ENCODE measurements at regions not wholly inside any gene's neighbourhood (a gene's known extent, or its start where the extent isn't known, plus 50 kb on each side); places are given as distances from the start of the nearest gene placed in this dataset.

DNA sequence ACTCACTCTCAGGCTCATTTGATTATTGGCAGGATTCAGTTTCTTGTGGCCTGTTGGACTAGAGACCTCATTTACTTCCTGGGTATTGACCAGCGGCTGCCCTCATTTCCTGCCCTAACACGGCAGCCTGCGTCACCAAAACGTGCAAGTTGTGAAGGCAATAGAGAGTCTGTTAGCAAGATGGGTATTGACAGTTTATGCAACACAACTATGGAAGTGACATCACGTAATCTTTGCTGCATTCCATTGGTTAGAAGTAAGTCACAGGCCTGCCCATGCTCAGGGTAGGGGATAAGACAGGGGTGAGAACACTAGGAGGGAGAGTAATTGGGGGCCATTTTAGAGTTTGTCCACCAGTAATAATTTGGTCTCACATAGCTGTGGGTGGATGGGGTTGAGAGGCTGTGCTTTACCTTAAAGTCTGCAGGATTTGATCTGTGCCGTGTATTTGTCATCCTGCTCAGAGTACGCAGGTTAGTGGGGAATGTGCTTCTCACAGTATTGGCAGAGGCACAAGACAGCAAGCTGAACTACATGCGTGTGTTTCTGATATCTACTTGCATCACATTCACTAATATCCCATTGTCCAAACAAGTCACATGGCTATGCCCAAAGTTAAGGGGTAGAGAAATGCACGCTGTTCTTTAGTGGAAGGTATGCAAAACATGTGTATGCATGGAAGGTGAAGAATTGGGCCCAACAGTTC lies 83.3 kb downstream of the EDEM1 start:
- no peak for DNase-seq

DNA sequence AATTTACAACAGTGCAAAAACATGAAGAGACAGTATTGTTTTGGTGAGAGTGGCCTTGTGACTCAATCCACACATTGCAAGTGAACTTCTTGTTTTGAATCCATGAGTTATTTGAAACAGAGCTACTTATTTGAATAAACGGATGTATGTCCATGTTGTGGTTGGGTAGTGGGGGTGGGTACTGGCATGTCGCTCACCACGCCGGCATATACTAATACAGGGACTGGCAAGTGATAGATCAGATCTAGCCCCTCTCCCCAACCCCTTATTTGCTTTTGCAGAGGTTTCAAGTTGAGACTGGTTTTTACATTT lies 83.8 kb downstream of the EDEM1 start:
- DNase-seq = no peak

DNA sequence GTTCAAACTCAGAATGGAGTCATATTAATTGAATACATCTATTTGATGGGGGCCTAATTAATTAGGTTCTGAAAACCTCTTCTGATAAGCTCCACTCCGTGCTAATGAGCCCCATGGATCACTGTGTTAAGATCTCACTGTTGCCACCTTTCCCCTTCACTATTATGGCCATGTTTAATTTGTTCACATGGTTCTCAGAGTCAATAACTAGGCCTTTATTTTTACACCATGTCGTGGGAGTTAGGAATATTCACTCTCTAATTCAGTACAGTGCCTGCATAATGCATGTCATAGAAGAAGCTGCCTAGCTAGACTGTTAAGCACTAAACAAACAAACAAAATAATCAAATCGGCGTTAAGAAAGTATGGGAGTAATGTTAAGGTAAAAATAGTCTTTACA lies 84.9 kb downstream of the EDEM1 start:
- no peak for DNase-seq

DNA sequence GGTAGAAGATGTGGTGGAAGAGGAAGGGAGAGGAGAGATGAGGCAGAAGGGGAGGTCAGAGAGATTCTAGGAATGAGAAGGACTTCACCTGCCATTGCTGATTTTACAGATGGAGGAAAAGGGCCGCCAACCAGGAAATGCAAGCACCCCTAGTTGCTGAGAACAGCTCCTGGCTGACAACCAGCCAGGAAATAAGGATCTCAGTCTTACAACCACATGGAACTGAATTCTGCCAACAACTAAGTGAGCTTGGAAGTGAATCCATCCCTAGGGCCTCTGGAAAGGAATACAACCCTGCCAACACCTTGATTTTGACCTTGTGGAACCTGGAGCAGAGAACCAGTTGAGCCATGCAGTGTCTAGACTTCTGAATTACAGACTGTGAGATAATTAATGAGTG lies 86.6 kb downstream of the EDEM1 start:
- DNase-seq = no peak

DNA sequence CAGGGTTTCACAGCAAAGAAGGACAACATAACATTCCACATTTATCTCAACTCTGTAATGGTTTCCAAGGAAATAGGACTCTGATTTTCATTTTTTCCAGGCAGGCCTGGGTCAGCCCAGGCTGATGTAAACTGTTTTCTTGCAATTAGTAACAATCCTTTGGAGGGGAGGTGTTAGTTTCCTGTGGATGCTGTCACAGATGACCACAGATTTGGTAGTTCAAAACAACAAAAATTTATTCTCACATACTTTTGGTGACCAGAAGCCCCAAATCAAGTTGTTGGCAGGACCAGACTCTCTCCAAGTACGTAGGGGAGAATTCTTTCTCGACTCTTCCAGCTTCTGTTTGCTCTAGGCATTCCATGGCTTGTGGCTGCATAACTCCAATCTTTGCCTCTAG lies 88.0 kb downstream of the EDEM1 start:
- no peak for DNase-seq

DNA sequence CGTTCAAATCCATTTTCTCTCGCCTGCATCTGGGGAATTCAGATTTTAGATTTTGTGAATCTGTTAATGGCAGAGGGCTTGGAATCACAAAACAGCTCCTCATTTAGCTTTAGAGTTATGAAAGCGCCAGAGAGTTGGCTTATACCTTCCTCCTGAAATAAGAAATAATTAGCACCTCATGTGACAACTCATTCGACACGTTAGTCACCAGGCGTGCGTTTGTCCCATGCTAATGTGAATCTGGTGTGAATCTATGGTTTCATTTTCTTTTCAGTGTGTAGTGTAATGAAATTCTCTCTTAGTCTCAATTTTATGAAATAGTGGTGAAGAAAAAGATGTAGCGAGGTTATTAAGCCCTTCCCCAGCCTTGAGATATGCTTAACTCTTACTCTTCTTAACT lies 89.4 kb downstream of the EDEM1 start:
- no peak for DNase-seq

DNA sequence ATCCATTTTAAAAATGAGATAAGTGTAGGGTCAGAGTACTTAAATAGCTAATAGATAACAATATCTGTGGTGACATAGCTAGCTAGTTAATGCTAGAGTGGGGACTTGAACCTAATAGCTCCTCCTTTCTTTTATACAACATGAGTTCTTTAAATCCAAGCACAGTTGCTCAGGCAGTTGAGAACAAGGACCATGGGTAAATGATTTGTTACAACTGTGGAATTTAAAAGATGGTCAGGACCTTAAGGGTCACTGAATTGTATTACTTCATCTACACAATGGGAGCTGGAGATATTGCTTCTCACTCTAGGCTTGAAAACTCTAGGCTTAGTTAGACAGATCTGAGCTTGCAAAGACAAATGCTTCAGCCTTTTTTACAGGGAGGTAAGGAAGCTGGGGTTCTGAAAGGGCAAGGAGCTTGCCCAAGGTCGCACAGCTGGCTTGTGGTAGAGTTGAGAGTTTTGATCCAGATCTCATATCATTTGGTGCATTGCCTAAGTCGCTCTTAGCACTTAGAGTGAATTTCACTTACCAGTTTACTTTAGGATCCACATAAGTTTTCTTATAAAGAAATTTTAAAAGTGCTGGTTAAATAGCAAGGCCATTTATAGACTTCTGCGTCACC lies 90.2 kb downstream of the EDEM1 start:
- no peak for DNase-seq

DNA sequence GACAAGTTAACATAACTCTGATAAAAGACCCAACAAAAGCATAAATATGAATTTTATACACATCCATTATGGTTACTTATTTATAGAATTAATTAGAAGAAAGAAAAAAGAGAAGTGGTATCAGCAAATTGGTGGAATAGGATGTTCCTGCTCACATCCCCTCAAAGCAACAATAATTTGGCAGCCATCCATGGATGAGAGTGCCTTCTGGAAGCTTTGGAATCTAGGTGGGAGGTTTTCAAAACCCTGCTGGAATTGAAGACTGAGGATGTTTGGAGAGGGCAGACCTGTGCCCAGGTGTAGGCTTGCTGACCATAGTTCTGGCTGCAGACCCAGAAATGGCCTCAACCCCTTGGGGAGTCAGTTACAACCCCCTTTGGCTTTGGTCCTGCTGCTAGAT lies 91.2 kb downstream of the EDEM1 start:
- no peak for DNase-seq

DNA sequence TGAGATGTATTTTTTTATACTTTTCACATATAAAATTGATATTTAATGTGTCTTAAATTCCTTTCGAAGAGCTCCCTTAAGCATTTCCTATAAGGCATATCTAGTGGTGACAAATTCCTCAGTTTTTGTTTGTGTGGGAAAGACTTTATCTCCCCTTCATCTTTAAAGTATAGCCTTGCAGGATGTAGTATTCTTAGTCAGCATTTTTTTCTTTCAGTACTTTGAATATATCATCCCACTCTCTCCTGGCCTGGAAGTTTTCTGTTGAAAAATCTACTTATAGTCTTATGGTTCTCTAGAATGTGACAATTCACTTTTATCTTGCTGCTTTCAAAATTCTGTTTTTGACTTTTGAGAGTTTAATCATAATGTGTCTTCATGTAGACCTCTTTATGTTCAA lies 95.2 kb downstream of the EDEM1 start:
- no peak for DNase-seq

DNA sequence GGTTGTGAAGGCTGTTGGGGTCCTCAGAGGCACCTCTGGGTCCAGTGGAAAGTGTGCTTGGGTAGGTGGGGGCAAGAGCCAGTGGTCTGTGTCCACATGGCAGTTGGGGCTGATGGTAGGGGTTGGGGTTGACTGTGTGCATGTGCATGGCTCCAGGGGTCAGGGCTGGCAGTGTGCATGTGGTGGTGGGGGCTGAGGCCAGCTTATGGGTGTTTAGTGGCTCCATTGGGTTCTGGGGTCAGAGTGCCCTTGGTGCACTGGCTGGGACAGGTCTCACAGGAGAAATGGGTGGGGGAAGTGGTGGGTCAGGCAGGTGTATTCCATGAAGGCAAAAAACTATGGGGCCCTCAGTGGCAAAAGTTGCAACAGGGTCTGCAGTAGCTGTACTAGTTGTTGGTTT lies 97.9 kb downstream of the EDEM1 start:
- no peak for DNase-seq

DNA sequence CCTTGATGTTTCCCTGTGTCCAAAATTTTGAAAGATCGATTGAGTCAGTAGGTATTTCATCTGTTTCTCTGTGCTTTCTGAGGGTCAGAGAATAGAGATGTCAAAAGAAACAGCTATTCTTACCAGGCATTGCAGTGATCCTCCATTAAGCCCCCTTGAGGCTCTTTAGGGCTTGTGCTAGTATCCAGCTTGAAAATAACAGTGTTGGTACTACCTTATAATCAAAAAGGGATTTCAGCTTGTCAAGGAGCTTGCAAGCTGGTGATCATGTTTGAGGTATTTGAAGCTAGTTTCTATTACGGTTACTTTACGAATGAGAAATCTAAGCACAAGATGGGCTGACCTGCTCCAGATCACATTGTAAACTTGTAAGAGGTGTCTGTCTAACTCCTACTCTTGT lies 103.4 kb downstream of the EDEM1 start:
- DNase-seq = no peak

DNA sequence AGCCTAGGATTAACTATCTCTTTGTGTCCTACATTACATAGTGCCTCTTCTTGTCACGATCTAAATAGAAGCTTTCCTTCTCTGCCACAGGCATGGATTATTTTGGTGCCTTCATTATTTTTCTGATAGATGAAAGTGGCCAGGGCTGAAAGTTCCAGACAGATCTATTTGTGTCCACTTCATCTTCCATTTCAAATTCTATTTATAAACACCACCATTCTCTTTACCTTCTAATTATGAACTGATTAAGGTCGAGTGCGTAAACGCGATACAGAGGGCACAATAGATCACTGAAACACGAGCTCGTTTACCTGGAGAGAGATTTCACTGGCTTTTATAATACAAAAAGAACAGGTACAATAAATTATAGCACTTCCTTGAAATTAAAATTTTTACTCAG lies 105.0 kb downstream of the EDEM1 start:
- DNase-seq = no peak

DNA sequence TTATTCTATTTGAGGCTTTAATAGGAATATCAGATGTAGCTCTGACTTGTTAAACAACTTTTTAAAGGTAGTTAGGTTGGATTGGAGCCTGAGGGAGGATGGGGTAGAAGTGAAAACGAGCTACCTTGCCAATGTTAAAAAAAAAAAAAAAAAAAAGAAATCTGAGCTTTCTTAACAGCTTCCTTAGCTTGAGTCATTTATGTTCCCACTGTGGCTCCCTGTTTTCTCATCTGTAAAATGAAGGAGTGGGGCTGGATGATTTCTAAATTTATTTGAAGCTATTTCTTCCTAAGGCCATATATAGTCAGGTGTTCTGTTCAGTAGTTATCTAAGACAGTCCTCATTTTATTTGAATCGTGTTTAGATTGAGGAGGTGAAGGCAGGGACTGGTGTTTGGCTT lies 105.7 kb downstream of the EDEM1 start:
- no peak for DNase-seq

DNA sequence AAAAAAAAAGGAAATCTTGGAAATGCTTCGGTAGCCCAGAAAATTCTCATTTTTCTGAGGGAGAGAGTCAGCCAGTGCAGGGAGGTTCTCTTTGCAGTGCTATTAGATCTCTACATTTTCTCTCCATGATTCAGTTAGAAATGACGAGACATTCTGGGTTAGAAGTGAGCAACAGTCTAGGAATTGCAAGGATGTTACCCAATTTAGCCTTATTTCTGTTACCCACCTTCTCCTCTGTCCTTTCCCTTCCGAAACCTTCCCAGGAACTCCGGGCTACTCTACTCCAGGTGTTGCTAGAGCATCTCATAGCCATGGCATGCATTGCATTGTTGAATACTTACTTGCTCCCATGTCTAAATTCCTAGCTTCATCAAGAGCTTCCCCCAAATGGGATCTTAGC lies 106.8 kb downstream of the EDEM1 start:
- no peak for DNase-seq

DNA sequence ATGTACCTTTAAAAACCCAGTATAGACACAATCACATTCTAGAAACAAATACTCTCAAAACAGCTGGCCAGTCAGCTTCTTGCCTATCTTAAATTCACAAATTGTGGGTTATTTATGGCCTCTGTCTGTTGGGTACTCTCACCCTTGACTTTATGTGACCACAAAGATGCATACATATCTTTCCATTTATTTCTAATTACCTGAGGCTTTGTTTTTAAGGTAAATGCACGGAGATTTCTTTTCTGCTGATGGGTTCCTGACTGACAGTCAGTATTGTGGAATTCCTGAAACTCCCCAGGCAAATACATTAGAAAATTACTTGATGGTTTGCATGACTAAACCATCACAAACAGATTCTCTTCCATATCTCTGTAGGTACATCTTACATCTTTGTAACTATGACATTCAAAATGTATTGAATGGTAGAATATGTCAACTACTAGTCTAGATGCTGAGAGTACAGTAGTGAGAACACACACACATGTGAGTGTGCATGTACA lies 107.7 kb downstream of the EDEM1 start:
- no peak for DNase-seq

DNA sequence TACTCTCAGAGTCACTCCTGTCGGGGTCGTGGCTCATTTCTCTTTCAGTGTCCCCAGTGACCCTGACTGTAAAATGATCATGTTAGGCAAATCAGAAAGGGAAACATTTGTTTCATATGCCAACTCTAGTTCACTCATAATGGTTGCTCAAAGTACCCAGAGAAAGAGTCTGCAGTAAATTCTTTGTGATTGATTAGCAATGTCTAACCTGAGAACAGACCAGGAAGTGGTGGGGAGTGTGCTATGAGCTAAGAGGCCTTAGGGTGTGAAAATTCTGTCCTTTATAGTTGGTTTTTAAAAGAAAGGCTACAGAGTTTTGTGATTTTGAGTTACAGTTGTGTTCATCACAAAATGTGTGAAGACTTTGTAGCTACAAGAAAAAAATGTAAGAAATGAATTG lies 108.9 kb downstream of the EDEM1 start:
- DNase-seq = no peak

DNA sequence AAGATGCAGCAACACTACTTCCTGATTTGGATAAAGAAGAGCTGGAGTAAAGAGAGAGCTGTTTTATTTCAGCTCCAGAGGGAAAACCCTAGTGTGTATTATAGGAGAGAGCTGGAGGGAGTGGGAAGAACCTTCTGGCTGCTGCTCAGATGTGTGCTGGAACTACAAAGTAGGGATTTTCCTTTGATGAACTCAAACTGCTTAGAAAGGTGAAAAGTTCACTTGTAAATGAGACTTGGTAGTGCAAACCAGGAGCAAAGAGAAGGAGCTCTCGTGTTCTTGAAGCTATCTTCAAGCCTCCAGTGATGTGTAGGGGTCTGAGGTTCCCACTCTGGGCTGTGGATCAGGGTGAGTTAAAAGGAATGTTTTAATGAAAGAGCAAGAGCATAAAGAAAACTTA lies 110.4 kb downstream of the EDEM1 start:
- no peak for DNase-seq

DNA sequence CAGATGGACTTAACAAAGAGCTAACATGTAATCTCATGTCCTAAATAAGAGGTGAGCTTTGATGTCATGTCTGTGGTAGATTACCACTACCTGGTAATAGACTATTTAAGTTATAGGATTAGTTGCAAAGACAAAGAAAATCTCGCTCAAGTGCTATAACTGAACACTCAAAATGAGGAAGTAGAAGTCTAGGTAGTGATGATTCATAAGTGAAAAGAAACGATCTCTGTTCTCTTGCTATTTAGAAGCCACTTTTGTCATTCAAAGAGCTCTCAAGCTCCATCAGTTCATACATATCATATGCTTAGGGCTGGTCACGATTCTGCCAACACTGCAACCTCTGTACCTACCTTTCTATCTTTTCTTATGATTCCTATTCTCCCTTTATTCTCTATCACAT lies 110.9 kb downstream of the EDEM1 start:
- DNase-seq = no peak

DNA sequence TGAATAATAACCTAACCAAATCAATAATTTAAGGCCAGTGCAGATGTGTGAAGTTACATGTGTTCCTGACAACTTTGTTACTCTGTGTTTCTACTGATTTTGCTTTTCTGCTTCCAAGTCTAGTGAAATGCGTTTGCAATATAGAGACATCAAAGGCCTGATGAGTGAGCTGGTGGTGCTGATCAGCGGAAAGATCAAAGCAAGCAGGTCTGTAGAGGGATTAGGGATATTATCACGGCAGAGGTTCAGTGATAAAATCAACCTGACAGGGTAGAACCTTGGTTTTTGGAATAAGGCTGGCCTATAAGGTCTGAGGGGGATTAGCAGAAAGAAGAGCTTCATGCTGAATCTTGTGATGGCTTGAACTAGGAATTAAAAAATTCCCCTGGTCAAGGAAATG lies 111.7 kb downstream of the EDEM1 start:
- no peak for DNase-seq

DNA sequence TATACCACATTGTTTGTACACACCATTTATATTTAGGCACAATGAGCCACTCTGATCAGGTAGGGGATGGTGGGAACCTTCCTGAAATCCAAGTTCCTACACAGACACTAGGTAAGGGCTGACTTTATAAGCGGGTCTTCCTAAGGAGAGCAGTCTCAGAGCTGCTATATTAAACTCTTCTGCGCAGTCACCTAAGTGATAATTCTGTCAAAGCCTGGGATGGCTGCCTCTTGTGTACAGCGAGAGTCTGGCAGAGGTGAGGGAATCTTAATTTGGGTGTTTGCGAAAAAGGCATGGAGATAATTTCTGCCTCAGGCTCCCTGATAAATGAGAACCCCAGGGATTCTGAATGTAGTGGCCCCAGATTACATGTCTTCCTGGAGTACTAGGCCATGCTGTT lies 113.1 kb downstream of the EDEM1 start:
- DNase-seq = no peak

DNA sequence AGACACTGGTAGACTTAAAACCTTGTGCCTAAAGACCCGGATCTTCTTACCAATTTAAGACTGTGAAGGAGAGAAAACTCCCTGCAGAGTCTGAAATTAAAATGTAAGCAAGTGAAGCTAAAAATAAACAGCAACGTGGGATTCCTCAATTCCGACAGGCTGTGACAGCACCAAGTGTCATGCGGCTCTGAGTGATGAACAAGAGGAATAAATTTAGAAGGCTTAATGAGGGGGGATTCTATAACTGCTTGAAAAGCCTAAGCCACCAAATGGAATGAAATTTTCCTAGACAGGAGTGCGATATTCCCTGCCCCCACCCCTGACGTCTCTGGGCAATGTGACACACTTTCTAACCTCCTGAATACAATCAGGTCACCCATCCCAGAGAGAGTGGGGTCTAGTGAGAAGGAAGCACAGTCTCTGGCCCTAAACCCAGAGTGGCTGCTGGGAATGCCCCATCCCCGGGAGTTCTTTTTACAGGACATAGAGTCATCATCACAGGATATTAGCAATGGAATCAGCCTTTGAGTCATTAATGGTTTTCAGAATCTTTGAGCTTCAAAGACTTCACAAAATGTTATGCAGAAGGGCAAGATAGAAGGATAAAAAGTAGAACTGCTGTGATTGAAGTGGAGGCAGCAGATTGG lies 114.3 kb downstream of the EDEM1 start:
- no peak for DNase-seq

DNA sequence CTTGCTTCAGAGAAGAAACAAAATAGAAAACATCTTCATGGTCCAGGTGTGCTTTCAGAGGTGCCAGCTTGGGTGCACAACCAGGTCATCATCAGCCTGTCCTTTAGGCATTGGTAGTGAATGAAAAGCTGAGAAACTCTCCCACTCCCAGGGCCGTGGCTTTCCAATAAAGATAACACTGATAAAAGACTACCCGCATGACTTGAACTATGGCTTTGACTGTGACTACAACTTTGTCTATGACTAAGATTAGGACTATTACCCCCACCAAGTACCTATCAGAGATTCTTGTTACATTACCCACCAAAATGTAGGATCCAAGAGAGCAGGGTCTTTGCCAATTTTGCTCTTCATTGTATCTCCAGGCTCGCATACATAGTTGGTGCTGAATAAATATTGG lies 115.2 kb downstream of the EDEM1 start:
- no peak for DNase-seq

DNA sequence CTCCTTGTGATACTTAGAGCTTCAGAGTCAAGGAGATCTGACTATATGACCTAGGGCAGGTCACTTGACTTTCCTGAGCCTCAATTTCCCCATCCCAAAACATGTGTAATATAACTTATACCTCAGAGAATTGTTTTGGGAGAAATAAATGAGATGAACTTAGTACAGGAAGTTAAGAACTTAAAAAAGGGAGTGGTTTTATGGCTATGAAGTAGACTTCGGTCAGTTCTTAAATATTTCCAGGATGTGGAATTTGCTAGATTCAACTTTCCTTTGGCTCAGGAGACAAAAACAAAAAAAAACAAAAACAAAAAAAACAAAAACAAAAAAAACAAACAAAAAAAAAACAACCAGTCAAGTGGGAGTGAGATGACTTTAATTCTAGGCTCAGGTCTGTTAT lies 116.7 kb downstream of the EDEM1 start:
- no peak for DNase-seq

DNA sequence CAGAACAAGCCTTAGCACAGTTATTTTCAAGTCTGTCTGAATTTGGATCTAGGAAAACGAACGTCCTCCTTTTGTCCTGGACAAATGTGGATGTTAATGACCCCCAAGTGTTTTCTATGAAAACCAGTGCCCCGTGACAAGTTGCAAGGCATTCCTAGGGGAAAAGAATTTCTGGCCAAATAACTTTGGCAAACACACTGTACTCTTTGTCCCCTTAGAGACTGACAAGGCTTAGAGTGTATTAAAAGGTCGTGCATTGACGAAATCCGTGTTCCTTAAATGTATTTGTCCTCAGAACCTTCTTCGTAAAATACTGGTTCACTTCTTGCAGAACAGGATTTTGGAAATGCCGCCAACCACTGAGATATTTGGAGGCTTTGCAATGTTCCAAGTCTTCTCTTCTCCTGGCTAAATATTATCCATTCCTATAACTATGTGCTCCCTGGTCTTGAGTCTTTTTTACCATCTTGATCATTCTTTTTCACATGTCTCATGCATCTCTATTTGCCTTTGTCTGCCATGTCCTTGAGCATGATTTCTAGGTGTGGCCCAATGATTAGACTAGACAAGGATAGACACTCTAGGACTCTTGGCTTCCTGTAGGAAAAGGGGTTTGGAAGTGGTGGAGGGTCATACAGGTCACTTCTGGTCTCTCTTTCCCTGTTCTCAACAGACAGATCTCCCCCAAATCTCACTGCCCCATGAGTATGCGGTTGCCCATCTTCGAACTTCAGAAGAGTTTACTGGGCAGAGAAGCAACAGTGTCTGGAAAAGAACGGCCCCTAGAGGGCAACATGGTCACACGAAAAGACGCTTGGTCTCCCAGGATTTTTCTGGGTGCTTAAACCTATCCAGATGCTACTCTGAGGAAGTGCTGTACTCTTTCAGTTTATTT lies 117.5 kb downstream of the EDEM1 start:
- DNase-seq = no peak
